GM23338 (cell line): ENCODE measurements at regions not wholly inside any gene's neighbourhood (a gene's known extent, or its start where the extent isn't known, plus 50 kb on each side); places are given as distances from the start of the nearest gene placed in this dataset.

Source experiments
- CTCF ChIP-seq, 2 experiments: fragments of 200-600 bp in 1 of 2; sonication (generic) in 1 of 2; conservative IDR thresholded peaks; 2 replicates each; pipeline versions ENCODE4 v1.5.1 to v1.6.1; 2016 to 2017; ENCODE audit warnings: antibody characterized with exemption in 2 of 2, low read depth in 2 of 2, mild to moderate bottlenecking in 2 of 2, moderate library complexity in 1 of 2
- EZH2 ChIP-seq: fragments of 200-600 bp; sonication (generic); IDR thresholded peaks from one replicate; pipeline ENCODE4 v1.8.0; 2017; ENCODE audit warnings: antibody characterized with exemption, mild to moderate bottlenecking, low read depth; ENCODE audit not compliant: unreplicated experiment
- POLR2AphosphoS5 ChIP-seq: IDR thresholded peaks from 2 replicates; pipeline ENCODE4 v1.6.1; 2016; ENCODE audit warnings: antibody characterized with exemption, low read depth
- REST ChIP-seq: IDR thresholded peaks from one replicate; pipeline ENCODE4 v1.6.1; 2018; ENCODE audit warnings: antibody characterized with exemption; ENCODE audit not compliant: unreplicated experiment

- TF ChIP-seq EZH2 (no peak), CTCF (conservative IDR thresholded peaks at IDR 0.05; ENCODE audit: low read depth in 2 of 2) (no peak), POLR2AphosphoS5 (no peak), REST (no peak)
Measured at GRCh38 chr9:82668689-82669199, 394.2 kb downstream of the RASEF start.
